GM12892 (cell line): ENCODE measurements at regions not wholly inside any gene's neighbourhood (a gene's known extent, or its start where the extent isn't known, plus 50 kb on each side); places are given as distances from the start of the nearest gene placed in this dataset.

Experiments
- POLR2A ChIP-seq: IDR thresholded peaks from 2 replicates; pipeline ENCODE4 v1.6.1; 2011; ENCODE audit warnings: low read depth, low read length, control low read depth
- TAF1 ChIP-seq: IDR thresholded peaks from 2 replicates; pipeline ENCODE4 v1.6.1; 2011; ENCODE audit warnings: low read depth, mild to moderate bottlenecking, control low read depth, low read length, borderline replicate concordance

DNA sequence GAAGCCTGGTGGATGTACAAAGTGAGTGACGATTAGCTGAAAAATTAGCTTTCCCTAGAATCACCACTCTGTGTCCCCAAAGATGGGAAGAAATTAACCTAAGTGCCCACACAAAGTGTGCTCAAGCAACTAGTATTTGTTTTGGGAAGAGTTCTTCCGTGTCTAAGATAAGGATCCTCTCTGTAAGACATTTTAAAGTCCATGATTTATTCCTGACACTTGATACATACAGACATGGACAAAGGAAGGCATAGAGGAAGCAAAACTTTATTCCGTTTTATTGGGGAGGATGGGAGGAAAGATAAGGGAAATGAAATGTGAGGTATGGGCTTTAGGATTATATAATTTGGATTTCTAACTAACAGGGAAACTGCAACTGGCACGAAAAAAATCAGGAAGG, 1772.6 kb downstream of the EFNA5 start:
- no peak for TF ChIP-seq TAF1
- no peak for TF ChIP-seq POLR2A
